ENCODE measurements at regions not wholly inside any gene's neighbourhood (a gene's known extent, or its start where the extent isn't known, plus 50 kb on each side); places are given as distances from the start of the nearest gene placed in this dataset.

DNA sequence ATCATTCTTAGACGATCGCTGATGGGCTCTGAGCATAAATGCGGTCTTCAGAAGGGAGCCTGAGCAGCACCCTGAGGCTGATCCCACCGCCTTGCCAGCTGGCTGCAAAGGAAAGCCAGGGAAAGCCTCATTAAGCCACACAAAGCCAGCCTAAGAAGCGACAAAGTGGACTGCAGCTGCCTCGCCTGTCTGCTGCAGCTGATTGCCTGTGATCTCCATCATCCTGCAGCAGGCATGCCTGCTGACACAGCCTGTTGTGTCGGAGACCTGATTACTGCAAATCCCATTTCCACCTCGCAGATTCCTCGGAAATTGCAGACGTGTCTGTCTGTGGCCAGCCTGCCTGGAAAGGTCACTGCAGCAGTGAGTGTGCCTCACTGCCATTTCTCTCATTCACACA lies 1087.0 kb upstream of the AUTS2 start:
- no peaks in the 10 kb centered on the region for H3K36me3 ChIP-seq (ENCODE audit: control insufficient read depth in 2 of 2, extremely low read depth in 1 of 2, insufficient read depth in 1 of 2, low read length in 1 of 2)
- H3K4me3 Mint-ChIP-seq = no peak overlapping the region
- H3K27me3 ChIP-seq (replicated peaks in 1 of 2; ENCODE audit: control insufficient read depth in 2 of 2, extremely low read depth in 1 of 2, insufficient read depth in 2 of 2, low read length in 1 of 2) = no peaks in the 10 kb centered on the region
- H3K4me1 ChIP-seq (ENCODE audit: control insufficient read depth in 1 of 2, extremely low read depth in 1 of 2, insufficient read depth in 2 of 2, low read length in 2 of 2) = no peaks in the 10 kb centered on the region
- ChIA-PET CTCF (no interaction called here), POLR2A (no interaction called here)
- no peak overlapping the region for H3K4me3 ChIP-seq (ENCODE audit: control insufficient read depth in 1 of 2, extremely low read depth in 1 of 2, low read length in 1 of 2)
- H3K36me3 Mint-ChIP-seq = no peaks in the 10 kb centered on the region
- no peak for ATAC-seq (replicated peaks in 1 of 4)
- no peaks in the 10 kb centered on the region for H3K27me3 Mint-ChIP-seq
- DNase-seq = no peak
- no peaks in the 10 kb centered on the region for H3K9me3 ChIP-seq
- no peak overlapping the region for H3K27ac Mint-ChIP-seq
- peaks cover 17 to 27% (median 26%) of the 10 kb centered on the region in 3 donors for H3K9me3 Mint-ChIP-seq
- no peaks in the 10 kb centered on the region for H3K4me1 Mint-ChIP-seq
- WGBS (ENCODE audit: insufficient coverage) = 73% methylated on average over 9 of the region's 10 CpGs
- no peak overlapping the region for H3K27ac ChIP-seq (ENCODE audit: low read length)

DNA sequence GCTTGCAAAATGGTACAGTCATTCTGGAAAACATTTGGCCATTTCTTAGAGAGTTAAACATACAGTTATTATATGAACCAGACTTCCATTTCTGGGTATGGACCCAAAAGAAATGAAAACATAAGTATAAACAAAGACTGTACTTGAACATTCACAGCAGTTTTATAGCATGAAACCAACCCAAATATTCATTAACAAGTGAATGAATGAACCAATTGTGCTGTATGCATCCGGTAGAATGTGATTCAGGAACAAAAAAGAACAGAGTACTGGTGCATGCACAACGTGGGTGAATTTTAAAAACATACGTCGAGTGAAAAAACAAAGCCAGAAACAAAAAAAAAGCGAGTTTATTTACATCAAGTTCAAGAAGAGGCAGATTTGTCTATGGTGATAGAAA lies 1085.8 kb upstream of the AUTS2 start:
- Histone ChIP-seq H3K36me3 (ENCODE audit: control insufficient read depth in 2 of 2, extremely low read depth in 1 of 2, insufficient read depth in 1 of 2, low read length in 1 of 2) (no peaks in the 10 kb centered on the region), H3K27ac (ENCODE audit: low read length) (no peak overlapping the region), H3K9me3 (no peaks in the 10 kb centered on the region), H3K4me3 (ENCODE audit: control insufficient read depth in 1 of 2, extremely low read depth in 1 of 2, low read length in 1 of 2) (no peak overlapping the region), H3K27me3 (replicated peaks in 1 of 2; ENCODE audit: control insufficient read depth in 2 of 2, extremely low read depth in 1 of 2, insufficient read depth in 2 of 2, low read length in 1 of 2) (no peaks in the 10 kb centered on the region), H3K4me1 (ENCODE audit: control insufficient read depth in 1 of 2, extremely low read depth in 1 of 2, insufficient read depth in 2 of 2, low read length in 2 of 2) (no peaks in the 10 kb centered on the region)
- Mint-ChIP-seq H3K4me1 (no peaks in the 10 kb centered on the region), H3K4me3 (no peak overlapping the region), H3K36me3 (no peaks in the 10 kb centered on the region), H3K27ac (no peak overlapping the region), H3K27me3 (no peaks in the 10 kb centered on the region), H3K9me3 (peaks cover 18 to 24% (median 22%) of the 10 kb centered on the region in 3 donors)
- ATAC-seq (replicated peaks in 1 of 4) (no peak), DNase-seq (no peak)
- WGBS (ENCODE audit: insufficient coverage) = 75% methylated on average over 2 of the region's 5 CpGs
- CTCF ChIA-PET = no interaction called here
- POLR2A ChIA-PET = no interaction called here

DNA sequence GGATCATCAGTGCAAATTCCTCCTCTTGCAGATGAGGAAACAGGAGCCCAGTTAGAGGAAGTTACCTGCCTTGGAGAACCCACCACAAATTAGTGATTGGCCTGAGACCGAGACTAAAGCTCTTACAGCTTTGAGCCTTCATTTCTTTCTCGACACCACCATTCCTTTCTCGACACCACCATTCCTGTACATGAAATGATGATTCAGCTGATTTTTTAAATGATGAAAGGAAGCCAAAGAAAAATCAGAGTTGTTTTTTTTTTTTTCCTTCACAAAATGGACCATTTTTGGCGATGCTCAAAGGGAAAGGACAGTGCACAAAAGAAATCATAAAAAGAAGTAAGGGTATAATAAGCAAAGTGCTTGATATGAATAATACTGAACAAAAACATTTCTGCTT lies 1080.2 kb upstream of the AUTS2 start:
- CTCF ChIA-PET = interaction anchor here in 1 of 2 donors (0.7 kb wide), 1 partner anchor 86 kb away, joined by 3 read pairs; no protein-coding TSS in a partner anchor
- H3K27ac ChIP-seq (ENCODE audit: low read length) = no peak overlapping the region
- H3K4me3 Mint-ChIP-seq = no peak overlapping the region
- POLR2A ChIA-PET = no interaction called here
- no peaks in the 10 kb centered on the region for H3K9me3 ChIP-seq
- no peaks in the 10 kb centered on the region for H3K27me3 ChIP-seq (replicated peaks in 1 of 2; ENCODE audit: control insufficient read depth in 2 of 2, extremely low read depth in 1 of 2, insufficient read depth in 2 of 2, low read length in 1 of 2)
- ATAC-seq (replicated peaks in 1 of 4) = no peak
- H3K27ac Mint-ChIP-seq = no peak overlapping the region
- no peak for DNase-seq
- no peaks in the 10 kb centered on the region for H3K4me1 ChIP-seq (ENCODE audit: control insufficient read depth in 1 of 2, extremely low read depth in 1 of 2, insufficient read depth in 2 of 2, low read length in 2 of 2)
- WGBS (ENCODE audit: insufficient coverage) = no CpG with 5 or more reads among the region's 4 CpGs
- no peaks in the 10 kb centered on the region for H3K36me3 ChIP-seq (ENCODE audit: control insufficient read depth in 2 of 2, extremely low read depth in 1 of 2, insufficient read depth in 1 of 2, low read length in 1 of 2)
- H3K4me3 ChIP-seq (ENCODE audit: control insufficient read depth in 1 of 2, extremely low read depth in 1 of 2, low read length in 1 of 2) = no peak overlapping the region
- H3K9me3 Mint-ChIP-seq = peaks cover 21 to 31% (median 23%) of the 10 kb centered on the region in 3 donors
- H3K36me3 Mint-ChIP-seq = no peaks in the 10 kb centered on the region
- H3K4me1 Mint-ChIP-seq = no peaks in the 10 kb centered on the region
- H3K27me3 Mint-ChIP-seq = no peaks in the 10 kb centered on the region

DNA sequence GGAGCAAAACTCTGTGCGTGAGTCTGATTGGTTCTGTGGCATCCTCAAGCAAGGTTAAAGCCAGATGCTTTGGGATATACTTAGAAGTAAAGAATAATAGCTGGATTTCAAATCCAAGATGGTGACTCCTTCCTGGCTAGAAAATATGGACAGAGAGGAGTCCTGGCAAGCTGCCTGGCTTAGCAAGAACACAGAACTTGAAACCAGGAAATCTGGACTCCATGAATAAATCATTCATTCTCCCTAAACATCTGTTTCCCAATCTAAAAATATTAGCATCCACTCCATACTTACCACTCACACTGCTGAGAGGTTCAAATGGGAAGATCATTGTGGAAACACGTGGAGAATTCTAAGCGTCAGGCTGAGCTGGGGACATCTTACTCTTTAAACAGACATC lies 1074.1 kb upstream of the AUTS2 start:
- WGBS (ENCODE audit: insufficient coverage) = 100% methylated on average over 2 of the region's 3 CpGs
- no peak overlapping the region for H3K27ac ChIP-seq (ENCODE audit: low read length)
- H3K36me3 ChIP-seq (ENCODE audit: control insufficient read depth in 2 of 2, extremely low read depth in 1 of 2, insufficient read depth in 1 of 2, low read length in 1 of 2) = no peaks in the 10 kb centered on the region
- DNase-seq (no peak), ATAC-seq (replicated peaks in 1 of 4) (no peak)
- POLR2A ChIA-PET = no interaction called here
- Mint-ChIP-seq H3K27ac (no peak overlapping the region), H3K27me3 (no peaks in the 10 kb centered on the region), H3K4me1 (no peaks in the 10 kb centered on the region), H3K9me3 (peaks cover 20 to 32% (median 25%) of the 10 kb centered on the region in 3 donors), H3K4me3 (no peak overlapping the region), H3K36me3 (no peaks in the 10 kb centered on the region)
- H3K4me1 ChIP-seq (ENCODE audit: control insufficient read depth in 1 of 2, extremely low read depth in 1 of 2, insufficient read depth in 2 of 2, low read length in 2 of 2) = no peaks in the 10 kb centered on the region
- peaks cover 2% of the 10 kb centered on the region for H3K9me3 ChIP-seq
- H3K27me3 ChIP-seq (replicated peaks in 1 of 2; ENCODE audit: control insufficient read depth in 2 of 2, extremely low read depth in 1 of 2, insufficient read depth in 2 of 2, low read length in 1 of 2) = no peaks in the 10 kb centered on the region
- CTCF ChIA-PET = no interaction called here
- no peak overlapping the region for H3K4me3 ChIP-seq (ENCODE audit: control insufficient read depth in 1 of 2, extremely low read depth in 1 of 2, low read length in 1 of 2)

DNA sequence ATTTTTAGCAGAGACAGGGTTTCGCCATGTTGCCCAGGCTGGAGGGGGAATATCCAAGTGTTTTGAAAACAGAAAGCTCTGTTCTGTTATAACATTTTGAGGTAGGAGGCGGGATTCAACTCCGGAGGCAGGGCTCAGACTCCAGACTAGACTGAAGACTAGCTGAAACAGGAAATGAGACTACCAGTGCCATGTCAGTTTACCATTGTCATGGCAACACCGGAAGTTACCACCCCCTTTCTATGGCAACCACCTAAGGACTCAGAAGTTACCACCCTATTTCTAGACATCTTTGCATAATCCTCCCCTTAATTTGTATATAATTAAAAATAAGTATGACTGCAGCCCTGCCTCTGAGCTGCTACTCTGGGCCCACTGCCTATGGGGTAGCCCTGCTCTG lies 1069.1 kb upstream of the AUTS2 start:
- Histone ChIP-seq H3K4me1 (ENCODE audit: control insufficient read depth in 1 of 2, extremely low read depth in 1 of 2, insufficient read depth in 2 of 2, low read length in 2 of 2) (no peaks in the 10 kb centered on the region), H3K27ac (ENCODE audit: low read length) (no peak overlapping the region), H3K27me3 (replicated peaks in 1 of 2; ENCODE audit: control insufficient read depth in 2 of 2, extremely low read depth in 1 of 2, insufficient read depth in 2 of 2, low read length in 1 of 2) (peaks cover 0 to 2% of the 10 kb centered on the region in 2 experiments), H3K4me3 (ENCODE audit: control insufficient read depth in 1 of 2, extremely low read depth in 1 of 2, low read length in 1 of 2) (no peak overlapping the region), H3K36me3 (ENCODE audit: control insufficient read depth in 2 of 2, extremely low read depth in 1 of 2, insufficient read depth in 1 of 2, low read length in 1 of 2) (no peaks in the 10 kb centered on the region), H3K9me3 (peaks cover 2% of the 10 kb centered on the region)
- CTCF ChIA-PET = no interaction called here
- no peak overlapping the region for H3K4me3 Mint-ChIP-seq
- ATAC-seq (replicated peaks in 1 of 4) = no peak
- H3K36me3 Mint-ChIP-seq = no peaks in the 10 kb centered on the region
- H3K27ac Mint-ChIP-seq = no peak overlapping the region
- no peaks in the 10 kb centered on the region for H3K4me1 Mint-ChIP-seq
- POLR2A ChIA-PET = no interaction called here
- H3K27me3 Mint-ChIP-seq = no peaks in the 10 kb centered on the region
- 83% methylated on average over 3 of the region's 4 CpGs for WGBS (ENCODE audit: insufficient coverage)
- no peak for DNase-seq
- H3K9me3 Mint-ChIP-seq = peaks cover 13 to 16% (median 16%) of the 10 kb centered on the region in 3 donors

DNA sequence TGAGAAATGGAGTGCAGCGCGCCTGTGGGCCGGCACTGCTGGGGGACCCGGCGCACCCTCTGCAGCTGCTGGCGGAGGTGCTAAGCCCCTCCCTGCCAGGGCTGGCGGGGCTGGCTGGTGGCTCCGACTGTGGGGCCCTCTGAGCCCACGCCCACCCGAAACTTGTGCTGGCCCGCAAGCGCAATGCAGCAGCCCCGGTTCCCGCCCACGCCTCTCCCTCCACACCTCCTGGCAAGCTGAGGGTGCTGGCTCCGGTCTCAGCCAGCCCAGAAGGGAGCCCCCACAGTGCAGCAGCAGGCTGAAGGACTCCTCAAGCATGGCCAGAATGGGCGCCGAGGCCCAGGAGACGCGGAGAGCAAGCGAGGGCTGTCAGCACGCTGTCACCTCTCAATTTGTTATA lies 1063.0 kb upstream of the AUTS2 start:
- H3K36me3 Mint-ChIP-seq = no peaks in the 10 kb centered on the region
- peaks cover 5 to 16% (median 13%) of the 10 kb centered on the region in 3 donors for H3K9me3 Mint-ChIP-seq
- 96% methylated on average over 14 of the region's 22 CpGs for WGBS (ENCODE audit: insufficient coverage)
- DNase-seq (no peak), ATAC-seq (replicated peaks in 1 of 4) (no peak)
- no peak overlapping the region for H3K4me3 Mint-ChIP-seq
- ChIA-PET CTCF (no interaction called here), POLR2A (no interaction called here)
- Histone ChIP-seq H3K9me3 (no peaks in the 10 kb centered on the region), H3K4me3 (ENCODE audit: control insufficient read depth in 1 of 2, extremely low read depth in 1 of 2, low read length in 1 of 2) (no peak overlapping the region), H3K27ac (ENCODE audit: low read length) (no peak overlapping the region), H3K36me3 (ENCODE audit: control insufficient read depth in 2 of 2, extremely low read depth in 1 of 2, insufficient read depth in 1 of 2, low read length in 1 of 2) (no peaks in the 10 kb centered on the region), H3K27me3 (replicated peaks in 1 of 2; ENCODE audit: control insufficient read depth in 2 of 2, extremely low read depth in 1 of 2, insufficient read depth in 2 of 2, low read length in 1 of 2) (no peaks in the 10 kb centered on the region), H3K4me1 (ENCODE audit: control insufficient read depth in 1 of 2, extremely low read depth in 1 of 2, insufficient read depth in 2 of 2, low read length in 2 of 2) (no peaks in the 10 kb centered on the region)
- no peaks in the 10 kb centered on the region for H3K4me1 Mint-ChIP-seq
- H3K27me3 Mint-ChIP-seq = no peaks in the 10 kb centered on the region
- no peak overlapping the region for H3K27ac Mint-ChIP-seq

DNA sequence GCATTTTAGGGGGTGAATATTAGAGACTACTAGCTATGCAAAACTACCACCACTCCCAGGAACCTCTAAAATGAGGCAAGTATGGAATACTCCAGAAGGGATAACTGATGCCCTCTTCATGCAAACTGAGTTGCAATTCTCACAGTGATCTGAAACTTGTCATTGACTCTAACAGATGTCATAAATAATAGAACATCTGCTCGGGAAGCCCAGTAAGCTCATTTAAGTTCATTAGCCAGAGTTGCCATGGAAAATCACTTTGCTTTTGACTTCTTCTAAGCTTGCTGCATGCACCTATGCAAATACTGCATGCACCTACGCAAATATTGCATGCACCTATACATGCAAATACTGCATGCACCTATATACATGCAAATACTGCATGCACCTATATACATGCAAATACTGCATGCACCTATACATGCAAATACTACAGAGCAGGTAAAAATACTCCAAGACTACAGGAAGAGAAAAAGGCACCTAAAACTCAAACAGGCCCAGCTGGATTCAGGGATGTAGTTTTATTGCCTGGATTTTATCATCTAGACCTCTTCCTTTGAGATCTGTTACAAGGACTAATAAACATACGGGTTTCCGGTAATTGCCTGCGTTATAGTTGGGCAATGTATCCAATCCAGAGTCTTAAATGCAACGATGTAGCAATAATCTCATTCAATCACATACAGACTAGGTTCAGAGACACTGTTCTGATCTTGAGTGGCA lies 1061.1 kb upstream of the AUTS2 start:
- Histone ChIP-seq H3K27me3 (replicated peaks in 1 of 2; ENCODE audit: control insufficient read depth in 2 of 2, extremely low read depth in 1 of 2, insufficient read depth in 2 of 2, low read length in 1 of 2) (no peaks in the 10 kb centered on the region), H3K27ac (ENCODE audit: low read length) (no peak overlapping the region), H3K4me3 (ENCODE audit: control insufficient read depth in 1 of 2, extremely low read depth in 1 of 2, low read length in 1 of 2) (no peak overlapping the region), H3K36me3 (ENCODE audit: control insufficient read depth in 2 of 2, extremely low read depth in 1 of 2, insufficient read depth in 1 of 2, low read length in 1 of 2) (no peaks in the 10 kb centered on the region), H3K9me3 (no peaks in the 10 kb centered on the region), H3K4me1 (ENCODE audit: control insufficient read depth in 1 of 2, extremely low read depth in 1 of 2, insufficient read depth in 2 of 2, low read length in 2 of 2) (no peaks in the 10 kb centered on the region)
- Mint-ChIP-seq H3K9me3 (peaks cover 9 to 20% (median 18%) of the 10 kb centered on the region in 3 donors), H3K27ac (no peak overlapping the region), H3K27me3 (no peaks in the 10 kb centered on the region), H3K36me3 (no peaks in the 10 kb centered on the region), H3K4me1 (no peaks in the 10 kb centered on the region), H3K4me3 (no peak overlapping the region)
- ATAC-seq (replicated peaks in 1 of 4) (no peak), DNase-seq (no peak)
- ChIA-PET POLR2A (no interaction called here), CTCF (no interaction called here)
- 86% methylated on average over 6 of the region's 6 CpGs for WGBS (ENCODE audit: insufficient coverage)
